HEK293 (cell line): ENCODE measurements at regions not wholly inside any gene's neighbourhood (a gene's known extent, or its start where the extent isn't known, plus 50 kb on each side); places are given as distances from the start of the nearest gene placed in this dataset.

ENCODE experiments used
- HIC1 ChIP-seq: fragments of 450-650 bp; formaldehyde crosslinking; IDR thresholded peaks from 2 replicates; pipeline ENCODE4 v1.5.1; 2016; ENCODE audit warnings: missing biosample characterization, missing genetic modification characterization
- SETDB1 ChIP-seq: IDR thresholded peaks from one replicate; pipeline ENCODE4 v1.6.1; 2017; ENCODE audit warnings: mild to moderate bottlenecking, low read length, moderate library complexity, mixed read lengths; ENCODE audit not compliant: insufficient read length
- ZNF16 ChIP-seq: fragments of 450-650 bp; formaldehyde crosslinking; IDR thresholded peaks from 2 replicates; pipeline ENCODE4 v1.5.1; 2016; ENCODE audit warnings: low read depth, missing biosample characterization, missing genetic modification characterization
- ZNF2 ChIP-seq: fragments of 450-650 bp; formaldehyde crosslinking; IDR thresholded peaks from 2 replicates; pipeline ENCODE4 v1.5.1; 2016; ENCODE audit warnings: missing biosample characterization, missing genetic modification characterization
- ZNF24 ChIP-seq: fragments of 450-650 bp; formaldehyde crosslinking; IDR thresholded peaks from 2 replicates; pipeline ENCODE4 v1.5.1; 2016; ENCODE audit warnings: missing biosample characterization, missing genetic modification characterization
- ZNF26 ChIP-seq: fragments of 450-650 bp; formaldehyde crosslinking; IDR thresholded peaks from 2 replicates; pipeline ENCODE4 v1.5.1; 2016; ENCODE audit warnings: missing biosample characterization, missing genetic modification characterization
- ZNF558 ChIP-seq: fragments of 450-650 bp; formaldehyde crosslinking; IDR thresholded peaks from 2 replicates; pipeline ENCODE4 v1.5.1; 2016; ENCODE audit warnings: missing biosample characterization, missing genetic modification characterization
- ZNF561 ChIP-seq: fragments of 450-650 bp; IDR thresholded peaks from 2 replicates; pipeline ENCODE4 v1.5.1; 2018; ENCODE audit warnings: missing biosample characterization, missing genetic modification characterization, borderline replicate concordance
- ZNF629 ChIP-seq: fragments of 450-650 bp; formaldehyde crosslinking; IDR thresholded peaks from 2 replicates; pipeline ENCODE4 v1.5.1; 2017; ENCODE audit warnings: missing biosample characterization, missing genetic modification characterization
- ZNF707 ChIP-seq: fragments of 450-650 bp; formaldehyde crosslinking; IDR thresholded peaks from 2 replicates; pipeline ENCODE4 v1.5.1; 2016; ENCODE audit warnings: missing biosample characterization, missing genetic modification characterization
- TF ChIP-seq, protein P1 (sequence below): fragments of 450-650 bp; formaldehyde crosslinking; IDR thresholded peaks from 2 replicates; pipeline ENCODE4 v1.5.1; 2016; ENCODE audit warnings: missing biosample characterization, missing genetic modification characterization
- TF ChIP-seq, protein P2 (sequence below): fragments of 450-650 bp; formaldehyde crosslinking; IDR thresholded peaks from 2 replicates; pipeline ENCODE4 v1.5.1; 2016; ENCODE audit warnings: missing biosample characterization, missing genetic modification characterization
- TF ChIP-seq, protein P3 (sequence below): fragments of 450-650 bp; formaldehyde crosslinking; IDR thresholded peaks from 2 replicates; pipeline ENCODE4 v1.5.1; 2016; ENCODE audit warnings: missing biosample characterization, missing genetic modification characterization

- TF ChIP-seq, protein P1, sequence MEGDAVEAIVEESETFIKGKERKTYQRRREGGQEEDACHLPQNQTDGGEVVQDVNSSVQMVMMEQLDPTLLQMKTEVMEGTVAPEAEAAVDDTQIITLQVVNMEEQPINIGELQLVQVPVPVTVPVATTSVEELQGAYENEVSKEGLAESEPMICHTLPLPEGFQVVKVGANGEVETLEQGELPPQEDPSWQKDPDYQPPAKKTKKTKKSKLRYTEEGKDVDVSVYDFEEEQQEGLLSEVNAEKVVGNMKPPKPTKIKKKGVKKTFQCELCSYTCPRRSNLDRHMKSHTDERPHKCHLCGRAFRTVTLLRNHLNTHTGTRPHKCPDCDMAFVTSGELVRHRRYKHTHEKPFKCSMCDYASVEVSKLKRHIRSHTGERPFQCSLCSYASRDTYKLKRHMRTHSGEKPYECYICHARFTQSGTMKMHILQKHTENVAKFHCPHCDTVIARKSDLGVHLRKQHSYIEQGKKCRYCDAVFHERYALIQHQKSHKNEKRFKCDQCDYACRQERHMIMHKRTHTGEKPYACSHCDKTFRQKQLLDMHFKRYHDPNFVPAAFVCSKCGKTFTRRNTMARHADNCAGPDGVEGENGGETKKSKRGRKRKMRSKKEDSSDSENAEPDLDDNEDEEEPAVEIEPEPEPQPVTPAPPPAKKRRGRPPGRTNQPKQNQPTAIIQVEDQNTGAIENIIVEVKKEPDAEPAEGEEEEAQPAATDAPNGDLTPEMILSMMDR (tag by site-specific recombination): no peak
- TF ChIP-seq ZNF2 (tag by site-specific recombination) (no peak), ZNF16 (no peak), ZNF629 (no peak), ZNF707 (tag by site-specific recombination) (no peak), HIC1 (tag by site-specific recombination) (no peak), ZNF558 (tag by site-specific recombination) (no peak), ZNF24 (tag by site-specific recombination) (no peak), SETDB1 (no peak), ZNF561 (tag by site-specific recombination) (no peak), ZNF26 (tag by site-specific recombination) (no peak)
- TF ChIP-seq, protein P2, sequence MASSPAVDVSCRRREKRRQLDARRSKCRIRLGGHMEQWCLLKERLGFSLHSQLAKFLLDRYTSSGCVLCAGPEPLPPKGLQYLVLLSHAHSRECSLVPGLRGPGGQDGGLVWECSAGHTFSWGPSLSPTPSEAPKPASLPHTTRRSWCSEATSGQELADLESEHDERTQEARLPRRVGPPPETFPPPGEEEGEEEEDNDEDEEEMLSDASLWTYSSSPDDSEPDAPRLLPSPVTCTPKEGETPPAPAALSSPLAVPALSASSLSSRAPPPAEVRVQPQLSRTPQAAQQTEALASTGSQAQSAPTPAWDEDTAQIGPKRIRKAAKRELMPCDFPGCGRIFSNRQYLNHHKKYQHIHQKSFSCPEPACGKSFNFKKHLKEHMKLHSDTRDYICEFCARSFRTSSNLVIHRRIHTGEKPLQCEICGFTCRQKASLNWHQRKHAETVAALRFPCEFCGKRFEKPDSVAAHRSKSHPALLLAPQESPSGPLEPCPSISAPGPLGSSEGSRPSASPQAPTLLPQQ: no peak
- TF ChIP-seq, protein P3, sequence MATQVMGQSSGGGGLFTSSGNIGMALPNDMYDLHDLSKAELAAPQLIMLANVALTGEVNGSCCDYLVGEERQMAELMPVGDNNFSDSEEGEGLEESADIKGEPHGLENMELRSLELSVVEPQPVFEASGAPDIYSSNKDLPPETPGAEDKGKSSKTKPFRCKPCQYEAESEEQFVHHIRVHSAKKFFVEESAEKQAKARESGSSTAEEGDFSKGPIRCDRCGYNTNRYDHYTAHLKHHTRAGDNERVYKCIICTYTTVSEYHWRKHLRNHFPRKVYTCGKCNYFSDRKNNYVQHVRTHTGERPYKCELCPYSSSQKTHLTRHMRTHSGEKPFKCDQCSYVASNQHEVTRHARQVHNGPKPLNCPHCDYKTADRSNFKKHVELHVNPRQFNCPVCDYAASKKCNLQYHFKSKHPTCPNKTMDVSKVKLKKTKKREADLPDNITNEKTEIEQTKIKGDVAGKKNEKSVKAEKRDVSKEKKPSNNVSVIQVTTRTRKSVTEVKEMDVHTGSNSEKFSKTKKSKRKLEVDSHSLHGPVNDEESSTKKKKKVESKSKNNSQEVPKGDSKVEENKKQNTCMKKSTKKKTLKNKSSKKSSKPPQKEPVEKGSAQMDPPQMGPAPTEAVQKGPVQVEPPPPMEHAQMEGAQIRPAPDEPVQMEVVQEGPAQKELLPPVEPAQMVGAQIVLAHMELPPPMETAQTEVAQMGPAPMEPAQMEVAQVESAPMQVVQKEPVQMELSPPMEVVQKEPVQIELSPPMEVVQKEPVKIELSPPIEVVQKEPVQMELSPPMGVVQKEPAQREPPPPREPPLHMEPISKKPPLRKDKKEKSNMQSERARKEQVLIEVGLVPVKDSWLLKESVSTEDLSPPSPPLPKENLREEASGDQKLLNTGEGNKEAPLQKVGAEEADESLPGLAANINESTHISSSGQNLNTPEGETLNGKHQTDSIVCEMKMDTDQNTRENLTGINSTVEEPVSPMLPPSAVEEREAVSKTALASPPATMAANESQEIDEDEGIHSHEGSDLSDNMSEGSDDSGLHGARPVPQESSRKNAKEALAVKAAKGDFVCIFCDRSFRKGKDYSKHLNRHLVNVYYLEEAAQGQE (tag by site-specific recombination): no peak
Observed at GRCh38 chr5:163276466-163276865, 160.9 kb upstream of the CCNG1 start.
